ENCODE measurements at regions not wholly inside any gene's neighbourhood (a gene's known extent, or its start where the extent isn't known, plus 50 kb on each side); places are given as distances from the start of the nearest gene placed in this dataset.

- DNase-seq (ENCODE audit: low spot score): no peak
Measured at GRCh38 chr9:126152622-126153362, 173.8 kb upstream of the MVB12B start.

- DNase-seq (ENCODE audit: low spot score): no peak
Measured at GRCh38 chr9:126153382-126153781, 173.2 kb upstream of the MVB12B start.

- DNase-seq (ENCODE audit: low spot score): no peak
Measured at GRCh38 chr9:126154182-126154827, 172.3 kb upstream of the MVB12B start.

- no peak for DNase-seq (ENCODE audit: low spot score)
Measured at GRCh38 chr9:126154869-126155268, 171.8 kb upstream of the MVB12B start.

GRCh38 chr9:126155756-126156664 lies 170.6 kb upstream of the MVB12B start:
- no peak for DNase-seq (ENCODE audit: low spot score)

GRCh38 chr9:126156898-126157297 lies 169.7 kb upstream of the MVB12B start:
- DNase-seq (ENCODE audit: low spot score): no peak

GRCh38 chr9:126157423-126157822 lies 169.2 kb upstream of the MVB12B start:
- DNase-seq (ENCODE audit: low spot score): no peak

GRCh38 chr9:126157826-126158587 lies 168.6 kb upstream of the MVB12B start:
- no peak for DNase-seq (ENCODE audit: low spot score)

GRCh38 chr9:126158588-126159429 lies 167.8 kb upstream of the MVB12B start:
- DNase-seq (ENCODE audit: low spot score): no peak

- DNase-seq (ENCODE audit: low spot score): no peak
Measured at GRCh38 chr9:126159430-126160060, 167.1 kb upstream of the MVB12B start.

- no peak for DNase-seq (ENCODE audit: low spot score)
Measured at GRCh38 chr9:126160067-126160853, 166.4 kb upstream of the MVB12B start.

GRCh38 chr9:126160854-126161329 lies 165.7 kb upstream of the MVB12B start:
- DNase-seq (ENCODE audit: low spot score): no peak

- no peak for DNase-seq (ENCODE audit: low spot score)
Measured at GRCh38 chr9:126162611-126163381, 163.8 kb upstream of the MVB12B start.

- no peak for DNase-seq (ENCODE audit: low spot score)
Measured at GRCh38 chr9:126164796-126165525, 161.7 kb upstream of the MVB12B start.

- no peak for DNase-seq (ENCODE audit: low spot score)
Measured at GRCh38 chr9:126165755-126166154, 160.9 kb upstream of the MVB12B start.

- DNase-seq (ENCODE audit: low spot score): no peak
Measured at GRCh38 chr9:126166291-126166690, 160.3 kb upstream of the MVB12B start.

GRCh38 chr9:126166866-126167265 lies 159.8 kb upstream of the MVB12B start:
- DNase-seq (ENCODE audit: low spot score): no peak

- DNase-seq (ENCODE audit: low spot score): no peak
Measured at GRCh38 chr9:126169736-126170135, 156.9 kb upstream of the MVB12B start.

All from COLO829 (cell line).